Stomach (tissue), 4 donors: ENCODE measurements at regions not wholly inside any gene's neighbourhood (a gene's known extent, or its start where the extent isn't known, plus 50 kb on each side); places are given as distances from the start of the nearest gene placed in this dataset.

ENCODE experiments used
- CTCF ChIP-seq, 7 experiments: fragments of 450-650 bp in 4 of 7; fragments of 200-600 bp in 3 of 7; sonication (generic) in 3 of 7; IDR thresholded peaks; one replicate each; pipeline ENCODE4 v1.5.1; 2016 to 2019; ENCODE audit warnings: antibody characterized with exemption in 7 of 7, control low read depth in 2 of 7, mild to moderate bottlenecking in 1 of 7
- POLR2AphosphoS5 ChIP-seq, 3 donors: sonication (generic); formaldehyde crosslinking; IDR thresholded peaks; one replicate each; pipeline ENCODE4 v1.6.1; 2016; ENCODE audit warnings: antibody characterized with exemption in 3 of 3

- TF ChIP-seq POLR2AphosphoS5 (IDR thresholded peaks at IDR 0.05): no peak
- TF ChIP-seq CTCF (IDR thresholded peaks at IDR 0.05): no peak
Observed at GRCh38 chr4:110705440-110705782, 82.5 kb upstream of the PITX2 start.
